ENCODE measurements at regions not wholly inside any gene's neighbourhood (a gene's known extent, or its start where the extent isn't known, plus 50 kb on each side); places are given as distances from the start of the nearest gene placed in this dataset.

DNA sequence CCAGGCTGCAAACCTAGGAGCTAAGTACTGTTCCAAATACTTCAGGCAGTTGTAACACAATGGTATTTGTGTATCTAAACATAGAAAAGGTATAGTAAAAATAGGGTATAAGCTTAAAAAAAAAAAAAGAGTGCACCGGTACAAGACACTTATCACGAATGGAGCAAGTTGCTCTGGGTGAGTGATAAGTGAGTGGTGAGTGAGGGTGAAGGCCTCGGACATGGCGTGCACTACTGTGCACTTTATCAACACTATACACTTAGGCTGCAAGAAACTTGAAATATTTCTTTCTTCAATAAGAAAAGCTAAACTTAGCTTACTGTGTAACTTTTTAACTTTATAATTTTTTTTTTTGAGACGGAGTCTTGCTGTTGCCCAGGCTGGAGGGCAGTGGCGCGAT lies 159.5 kb upstream of the PDE10A start:
- no peak for DNase-seq (ENCODE audit: low read depth)
- Histone ChIP-seq H3K36me3 (ENCODE audit: control insufficient read depth, insufficient read depth, low read length) (no peaks in the 10 kb centered on the region), H3K27me3 (ENCODE audit: control insufficient read depth, insufficient read depth, low read length) (no peaks in the 10 kb centered on the region), H3K4me3 (ENCODE audit: low read depth, low read length) (no peak overlapping the region)
- TF ChIP-seq, protein P1, sequence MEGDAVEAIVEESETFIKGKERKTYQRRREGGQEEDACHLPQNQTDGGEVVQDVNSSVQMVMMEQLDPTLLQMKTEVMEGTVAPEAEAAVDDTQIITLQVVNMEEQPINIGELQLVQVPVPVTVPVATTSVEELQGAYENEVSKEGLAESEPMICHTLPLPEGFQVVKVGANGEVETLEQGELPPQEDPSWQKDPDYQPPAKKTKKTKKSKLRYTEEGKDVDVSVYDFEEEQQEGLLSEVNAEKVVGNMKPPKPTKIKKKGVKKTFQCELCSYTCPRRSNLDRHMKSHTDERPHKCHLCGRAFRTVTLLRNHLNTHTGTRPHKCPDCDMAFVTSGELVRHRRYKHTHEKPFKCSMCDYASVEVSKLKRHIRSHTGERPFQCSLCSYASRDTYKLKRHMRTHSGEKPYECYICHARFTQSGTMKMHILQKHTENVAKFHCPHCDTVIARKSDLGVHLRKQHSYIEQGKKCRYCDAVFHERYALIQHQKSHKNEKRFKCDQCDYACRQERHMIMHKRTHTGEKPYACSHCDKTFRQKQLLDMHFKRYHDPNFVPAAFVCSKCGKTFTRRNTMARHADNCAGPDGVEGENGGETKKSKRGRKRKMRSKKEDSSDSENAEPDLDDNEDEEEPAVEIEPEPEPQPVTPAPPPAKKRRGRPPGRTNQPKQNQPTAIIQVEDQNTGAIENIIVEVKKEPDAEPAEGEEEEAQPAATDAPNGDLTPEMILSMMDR (IDR thresholded peaks at IDR 0.05; ENCODE audit: insufficient read depth, low read length, severe bottlenecking): no peak
- no peak for FAIRE-seq

DNA sequence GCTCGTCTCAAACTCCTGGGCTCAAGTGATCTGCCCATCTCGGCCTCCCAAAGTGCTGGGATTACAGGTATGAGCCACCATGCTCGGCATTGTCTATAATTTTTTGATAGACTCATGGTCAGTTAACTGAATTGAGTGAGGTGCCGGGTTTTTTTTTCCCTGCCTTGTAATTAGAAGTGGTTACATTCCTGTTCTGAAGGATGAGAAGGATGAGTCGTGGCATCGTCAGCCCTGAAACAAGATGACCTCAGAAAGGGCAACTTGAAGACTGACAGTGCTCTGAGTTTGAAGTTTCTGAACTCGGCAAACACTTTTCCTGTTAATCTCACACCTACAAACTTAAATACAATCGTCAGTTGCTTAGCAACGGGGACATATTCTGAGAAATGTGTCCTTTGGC lies 158.7 kb upstream of the PDE10A start:
- no peak overlapping the region for H3K4me3 ChIP-seq (ENCODE audit: low read depth, low read length)
- TF ChIP-seq, protein P1 (IDR thresholded peaks at IDR 0.05; ENCODE audit: insufficient read depth, low read length, severe bottlenecking): no peak
- no peak for FAIRE-seq
- no peaks in the 10 kb centered on the region for H3K27me3 ChIP-seq (ENCODE audit: control insufficient read depth, insufficient read depth, low read length)
- H3K36me3 ChIP-seq (ENCODE audit: control insufficient read depth, insufficient read depth, low read length): no peaks in the 10 kb centered on the region
- peak; percentile 47 for DNase-seq (ENCODE audit: low read depth)

DNA sequence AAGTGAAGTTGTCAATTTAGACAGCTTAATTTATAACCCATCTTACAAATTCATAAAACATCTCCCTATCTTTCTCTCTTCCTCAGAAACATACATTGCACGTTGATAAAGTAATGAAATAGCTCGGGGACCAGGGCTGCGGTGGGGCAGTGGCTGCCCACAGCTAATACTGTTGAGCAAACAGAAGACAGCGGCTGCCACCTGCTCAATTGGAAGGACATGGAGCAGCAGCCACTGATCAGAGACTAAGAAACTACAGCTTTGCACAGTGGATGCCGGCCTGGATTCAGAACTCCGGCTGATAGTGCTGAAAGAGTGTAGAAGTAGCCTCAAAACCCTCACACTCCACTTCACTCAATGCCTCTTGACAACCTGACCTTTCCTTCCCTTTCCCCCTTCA lies 157.9 kb upstream of the PDE10A start:
- no peak for FAIRE-seq
- Histone ChIP-seq H3K27me3 (ENCODE audit: control insufficient read depth, insufficient read depth, low read length) (no peaks in the 10 kb centered on the region), H3K4me3 (ENCODE audit: low read depth, low read length) (no peak overlapping the region), H3K36me3 (ENCODE audit: control insufficient read depth, insufficient read depth, low read length) (no peaks in the 10 kb centered on the region)
- TF ChIP-seq, protein P1 (IDR thresholded peaks at IDR 0.05; ENCODE audit: insufficient read depth, low read length, severe bottlenecking): no peak
- DNase-seq (ENCODE audit: low read depth): no peak

DNA sequence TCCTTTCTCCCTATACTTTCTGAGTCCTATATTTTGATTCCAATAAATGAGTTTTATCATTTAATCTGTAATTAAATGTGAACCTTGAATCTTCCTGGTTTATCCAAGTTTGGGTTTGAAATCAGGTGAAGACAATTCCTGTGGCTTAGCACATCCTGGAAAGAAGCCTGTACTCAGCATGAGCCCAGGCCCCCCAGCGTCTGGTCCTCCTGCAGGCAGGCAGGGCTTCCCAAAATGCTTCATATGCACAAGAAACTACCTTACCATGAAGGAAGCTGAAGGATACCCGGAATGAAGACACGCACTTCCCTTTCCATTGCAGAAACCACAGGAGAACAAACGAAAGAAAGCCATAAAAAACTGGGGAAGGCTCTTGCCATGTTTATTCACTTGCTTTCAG lies 157.4 kb upstream of the PDE10A start:
- TF ChIP-seq, protein P1 (IDR thresholded peaks at IDR 0.05; ENCODE audit: insufficient read depth, low read length, severe bottlenecking): no peak
- no peak for DNase-seq (ENCODE audit: low read depth)
- no peak for FAIRE-seq
- no peaks in the 10 kb centered on the region for H3K36me3 ChIP-seq (ENCODE audit: control insufficient read depth, insufficient read depth, low read length)
- H3K4me3 ChIP-seq (ENCODE audit: low read depth, low read length): no peak overlapping the region
- H3K27me3 ChIP-seq (ENCODE audit: control insufficient read depth, insufficient read depth, low read length): no peaks in the 10 kb centered on the region

DNA sequence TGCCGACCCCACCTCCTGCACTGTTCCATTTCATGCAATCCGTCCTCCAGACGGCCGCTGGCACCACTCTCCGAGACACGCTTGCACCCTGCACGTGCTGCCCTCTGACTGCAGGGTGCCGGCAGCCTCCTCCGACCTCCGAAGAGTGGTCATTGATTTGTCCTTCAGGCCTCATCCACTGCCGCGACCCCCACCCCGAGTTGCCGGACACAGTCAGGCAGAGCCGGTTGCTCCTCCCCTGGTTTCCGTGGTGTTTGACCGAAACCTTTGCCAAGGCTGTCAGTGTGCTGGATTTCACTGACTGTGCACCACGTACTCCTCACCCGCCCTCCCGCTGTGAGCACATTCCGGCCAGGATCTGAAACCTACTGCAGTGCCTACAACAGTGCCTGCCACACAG lies 156.4 kb upstream of the PDE10A start:
- FAIRE-seq (no peak), DNase-seq (ENCODE audit: low read depth) (no peak)
- TF ChIP-seq, protein P1 (IDR thresholded peaks at IDR 0.05; ENCODE audit: insufficient read depth, low read length, severe bottlenecking): no peak
- no peak overlapping the region for H3K4me3 ChIP-seq (ENCODE audit: low read depth, low read length)
- H3K27me3 ChIP-seq (ENCODE audit: control insufficient read depth, insufficient read depth, low read length): no peaks in the 10 kb centered on the region
- no peaks in the 10 kb centered on the region for H3K36me3 ChIP-seq (ENCODE audit: control insufficient read depth, insufficient read depth, low read length)

DNA sequence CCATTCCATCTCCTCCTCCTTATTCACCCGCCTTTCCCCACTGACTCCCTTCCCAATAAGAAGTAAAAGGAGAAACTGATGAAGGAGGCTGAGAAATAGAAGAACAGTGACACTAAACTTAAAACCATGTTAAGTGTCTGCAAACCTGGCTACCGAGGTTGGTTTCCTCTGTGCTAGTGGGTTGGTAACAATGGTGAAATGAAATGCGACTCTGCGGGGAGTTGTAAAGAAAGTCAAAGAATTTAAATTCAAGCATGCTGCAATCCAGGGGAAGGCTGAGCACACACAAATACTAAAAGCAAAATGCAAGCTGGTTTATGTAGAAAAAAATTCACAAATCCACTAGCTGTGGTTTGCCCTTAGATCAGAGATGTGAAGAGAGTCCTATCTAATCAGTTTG lies 155.2 kb upstream of the PDE10A start:
- FAIRE-seq (no peak), DNase-seq (ENCODE audit: low read depth) (no peak)
- TF ChIP-seq, protein P1 (IDR thresholded peaks at IDR 0.05; ENCODE audit: insufficient read depth, low read length, severe bottlenecking): no peak
- Histone ChIP-seq H3K27me3 (ENCODE audit: control insufficient read depth, insufficient read depth, low read length) (no peaks in the 10 kb centered on the region), H3K4me3 (ENCODE audit: low read depth, low read length) (no peak overlapping the region), H3K36me3 (ENCODE audit: control insufficient read depth, insufficient read depth, low read length) (no peaks in the 10 kb centered on the region)
